PC-9 (cell line): ENCODE measurements at regions not wholly inside any gene's neighbourhood (a gene's known extent, or its start where the extent isn't known, plus 50 kb on each side); places are given as distances from the start of the nearest gene placed in this dataset.

Source experiments
- BruUV-seq: library from RNA; stranded (reverse); fragments of 400-500 nt; replicated peaks from 2 replicates; lab custom pipeline; 2021; lab: Mats Ljungman, UMichigan
- CTCF ChIA-PET: fragments of 300-600 bp; sonication (Branson Sonifier 250); formaldehyde crosslinking; loops from one replicate; lab custom pipeline; 2022; ENCODE audit warnings: antibody characterized with exemption; lab: Charles Lee
- POLR2A ChIA-PET: fragments of 300-600 bp; sonication (Branson Sonifier 250); formaldehyde crosslinking; loops from one replicate; lab custom pipeline; 2022; ENCODE audit warnings: antibody characterized with exemption; ENCODE audit not compliant: unreplicated experiment; lab: Charles Lee
- DNase-seq, 2 experiments: peaks; one replicate each; pipeline versions ENCODE4 v3.0.0 to v3.0.0-alpha.2; 2015 to 2022; ENCODE audit warnings: mixed read lengths in 1 of 2
- H2AFZ ChIP-seq: fragments of 200-600 bp; sonication (generic); 2 replicates; pipeline ENCODE4 v1.8.1; 2017; ENCODE audit warnings: antibody characterized with exemption
- H3F3A ChIP-seq: fragments of 200-600 bp; sonication (generic); 2 replicates; pipeline ENCODE4 v1.8.1; 2017; ENCODE audit warnings: antibody characterized with exemption, mild to moderate bottlenecking, low read depth; ENCODE audit not compliant: insufficient read depth
- H3K27ac ChIP-seq: fragments of 200-600 bp; sonication (generic); 2 replicates; pipeline ENCODE4 v1.6.1; 2016; ENCODE audit warnings: mixed run types
- H3K27me3 ChIP-seq: fragments of 200-600 bp; sonication (generic); 2 replicates; pipeline ENCODE4 v1.6.1; 2016; ENCODE audit warnings: low read depth, mixed run types; ENCODE audit not compliant: insufficient read depth
- H3K36me3 ChIP-seq: fragments of 200-600 bp; sonication (generic); 2 replicates; pipeline ENCODE4 v1.6.1; 2016; ENCODE audit warnings: low read depth, mixed run types
- H3K4me1 ChIP-seq: fragments of 200-600 bp; sonication (generic); replicated peaks from 2 replicates; pipeline ENCODE4 v1.6.1; 2016; ENCODE audit warnings: mixed run types; ENCODE audit not compliant: insufficient read depth
- H3K4me2 ChIP-seq: fragments of 200-600 bp; sonication (generic); 2 replicates; pipeline ENCODE4 v1.6.1; 2017; ENCODE audit warnings: mixed run types
- H3K4me3 ChIP-seq: fragments of 200-600 bp; sonication (generic); 2 replicates; pipeline ENCODE4 v1.6.1; 2016; ENCODE audit warnings: mixed run types
- H3K79me2 ChIP-seq: fragments of 200-600 bp; sonication (generic); 2 replicates; pipeline ENCODE4 v1.6.1; 2017; ENCODE audit warnings: low read depth, mixed run types
- H3K9me2 ChIP-seq: fragments of 200-600 bp; sonication (generic); 2 replicates; pipeline ENCODE4 v1.8.1; 2017; ENCODE audit warnings: mild to moderate bottlenecking; ENCODE audit not compliant: insufficient read depth
- H3K9me3 ChIP-seq: fragments of 200-600 bp; sonication (generic); 2 replicates; pipeline ENCODE4 v1.8.1; 2016; ENCODE audit warnings: low read depth; ENCODE audit not compliant: insufficient read depth
- H4K20me1 ChIP-seq: fragments of 200-600 bp; sonication (generic); 2 replicates; pipeline ENCODE4 v1.8.1; 2017; ENCODE audit not compliant: insufficient read depth
- CTCF ChIP-seq: fragments of 200-600 bp; sonication (generic); conservative IDR thresholded peaks from 2 replicates; pipeline ENCODE4 v1.6.1; 2017; ENCODE audit warnings: mixed run types, antibody characterized with exemption, mild to moderate bottlenecking, moderate library complexity
- EZH2 ChIP-seq: fragments of 200-600 bp; sonication (generic); IDR thresholded peaks from 2 replicates; pipeline ENCODE4 v1.8.0; 2017; ENCODE audit warnings: antibody characterized with exemption, low read depth
- intact Hi-C: fragments of 100-400 bp; cut with micrococcal nuclease; formaldehyde crosslinking; loops from one replicate; pipeline ENCODE4 v1.10.0; 2022; ENCODE audit not compliant: unreplicated experiment

- POLR2A ChIA-PET: no interaction called here
- no peak overlapping the region for H2AFZ ChIP-seq
- intact Hi-C loops: no loop called here
- no peak overlapping the region for H3K4me2 ChIP-seq
- BruUV-seq: no TSS peak
- H3K9me3 ChIP-seq: no peaks in the 10 kb centered on the region
- H3K4me1 ChIP-seq: no peaks in the 10 kb centered on the region
- no peaks in the 10 kb centered on the region for H3K27me3 ChIP-seq
- H4K20me1 ChIP-seq: no peaks in the 10 kb centered on the region
- no peak overlapping the region for H3K4me3 ChIP-seq
- H3K36me3 ChIP-seq: no peaks in the 10 kb centered on the region
- CTCF ChIA-PET: no interaction called here
- H3K27ac ChIP-seq: no peak overlapping the region
- no peak for TF ChIP-seq EZH2
- no peak for TF ChIP-seq CTCF
- H3F3A ChIP-seq: no peaks in the 10 kb centered on the region
- H3K9me2 ChIP-seq: no peaks in the 10 kb centered on the region
- H3K79me2 ChIP-seq: no peaks in the 10 kb centered on the region
- no peak for DNase-seq
Measured at GRCh38 chr11:92808022-92808421, 161.4 kb upstream of the MTNR1B start.

GRCh38 chr11:92810423-92811064 is 158.9 kb upstream of the MTNR1B start:
- Histone ChIP-seq H3K4me3 (no peak overlapping the region), H3K36me3 (no peaks in the 10 kb centered on the region), H3K27ac (no peak overlapping the region), H3F3A (no peaks in the 10 kb centered on the region), H2AFZ (no peak overlapping the region), H3K4me2 (no peak overlapping the region), H4K20me1 (no peaks in the 10 kb centered on the region), H3K4me1 (no peaks in the 10 kb centered on the region), H3K9me2 (no peaks in the 10 kb centered on the region), H3K27me3 (no peaks in the 10 kb centered on the region), H3K79me2 (no peaks in the 10 kb centered on the region), H3K9me3 (no peaks in the 10 kb centered on the region)
- no TSS peak for BruUV-seq
- no peak for TF ChIP-seq EZH2
- no peak for TF ChIP-seq CTCF
- ChIA-PET CTCF (no interaction called here), POLR2A (no interaction called here)
- intact Hi-C loops: no loop called here
- DNase-seq: no peak

GRCh38 chr11:92811341-92811740 is 158.1 kb upstream of the MTNR1B start:
- no TSS peak for BruUV-seq
- no peak for DNase-seq
- intact Hi-C loops: no loop called here

More at GRCh38 chr11:92811341-92811740, 158.1 kb upstream of the MTNR1B start:
- no peaks in the 10 kb centered on the region for H3F3A ChIP-seq
- no peaks in the 10 kb centered on the region for H3K4me1 ChIP-seq
- H3K27ac ChIP-seq: no peak overlapping the region
- no peaks in the 10 kb centered on the region for H3K9me2 ChIP-seq
- TF ChIP-seq EZH2 (no peak), CTCF (no peak)
- H3K4me2 ChIP-seq: no peak overlapping the region
- no peaks in the 10 kb centered on the region for H3K79me2 ChIP-seq
- CTCF ChIA-PET: no interaction called here
- H4K20me1 ChIP-seq: no peaks in the 10 kb centered on the region
- no peaks in the 10 kb centered on the region for H3K36me3 ChIP-seq
- H3K9me3 ChIP-seq: no peaks in the 10 kb centered on the region
- H3K27me3 ChIP-seq: no peaks in the 10 kb centered on the region
- no peak overlapping the region for H2AFZ ChIP-seq
- no peak overlapping the region for H3K4me3 ChIP-seq
- POLR2A ChIA-PET: no interaction called here
